ENCODE measurements at regions not wholly inside any gene's neighbourhood (a gene's known extent, or its start where the extent isn't known, plus 50 kb on each side); places are given as distances from the start of the nearest gene placed in this dataset.

- no peak for DNase-seq (ENCODE audit: low read depth, low spot score)
Measured at GRCh38 chr2:147081831-147082230, 763.0 kb upstream of the ACVR2A start.

GRCh38 chr2:147076634-147077033 is 768.2 kb upstream of the ACVR2A start:
- DNase-seq (ENCODE audit: low read depth, low spot score): no peak

- no peak for DNase-seq (ENCODE audit: low read depth, low spot score)
Measured at GRCh38 chr2:147068071-147068470, 776.8 kb upstream of the ACVR2A start.

GRCh38 chr2:147067136-147067535 is 777.7 kb upstream of the ACVR2A start:
- no peak for DNase-seq (ENCODE audit: low read depth, low spot score)

GRCh38 chr2:147062073-147062472 is 782.8 kb upstream of the ACVR2A start:
- DNase-seq (ENCODE audit: low read depth, low spot score): no peak

GRCh38 chr2:147061269-147061668 is 783.6 kb upstream of the ACVR2A start:
- no peak for DNase-seq (ENCODE audit: low read depth, low spot score)

- DNase-seq (ENCODE audit: low read depth, low spot score): no peak
Measured at GRCh38 chr2:147057892-147058490, 786.8 kb upstream of the ACVR2A start.

- no peak for DNase-seq (ENCODE audit: low read depth, low spot score)
Measured at GRCh38 chr2:147051814-147052213, 793.0 kb upstream of the ACVR2A start.

GRCh38 chr2:147051248-147051647 is 793.6 kb upstream of the ACVR2A start:
- DNase-seq (ENCODE audit: low read depth, low spot score): no peak

- no peak for DNase-seq (ENCODE audit: low read depth, low spot score)
Measured at GRCh38 chr2:147049957-147050356, 794.9 kb upstream of the ACVR2A start.

GRCh38 chr2:147046473-147046872 is 798.4 kb upstream of the ACVR2A start:
- no peak for DNase-seq (ENCODE audit: low read depth, low spot score)

GRCh38 chr2:147045113-147045512 is 799.7 kb upstream of the ACVR2A start:
- no peak for DNase-seq (ENCODE audit: low read depth, low spot score)

GRCh38 chr2:147041121-147041494 is 803.7 kb upstream of the ACVR2A start:
- no peak for DNase-seq (ENCODE audit: low read depth, low spot score)

- no peak for DNase-seq (ENCODE audit: low read depth, low spot score)
Measured at GRCh38 chr2:147040298-147041120, 804.3 kb upstream of the ACVR2A start.

GRCh38 chr2:147037048-147037447 is 807.8 kb upstream of the ACVR2A start:
- DNase-seq (ENCODE audit: low read depth, low spot score): no peak

GRCh38 chr2:147033044-147033443 is 811.8 kb upstream of the ACVR2A start:
- no peak for DNase-seq (ENCODE audit: low read depth, low spot score)

GRCh38 chr2:147031897-147032296 is 812.9 kb upstream of the ACVR2A start:
- no peak for DNase-seq (ENCODE audit: low read depth, low spot score)

GRCh38 chr2:147030966-147031720 is 813.7 kb upstream of the ACVR2A start:
- peak; percentile 67 for DNase-seq (ENCODE audit: low read depth, low spot score)

- no peak for DNase-seq (ENCODE audit: low read depth, low spot score)
Measured at GRCh38 chr2:147027436-147027835, 817.4 kb upstream of the ACVR2A start.

GRCh38 chr2:147026664-147027295 is 818.0 kb upstream of the ACVR2A start:
- no peak for DNase-seq (ENCODE audit: low read depth, low spot score)

- no peak for DNase-seq (ENCODE audit: low read depth, low spot score)
Measured at GRCh38 chr2:147025646-147026585, 818.9 kb upstream of the ACVR2A start.
